ENCODE measurements at regions not wholly inside any gene's neighbourhood (a gene's known extent, or its start where the extent isn't known, plus 50 kb on each side); places are given as distances from the start of the nearest gene placed in this dataset.

DNA sequence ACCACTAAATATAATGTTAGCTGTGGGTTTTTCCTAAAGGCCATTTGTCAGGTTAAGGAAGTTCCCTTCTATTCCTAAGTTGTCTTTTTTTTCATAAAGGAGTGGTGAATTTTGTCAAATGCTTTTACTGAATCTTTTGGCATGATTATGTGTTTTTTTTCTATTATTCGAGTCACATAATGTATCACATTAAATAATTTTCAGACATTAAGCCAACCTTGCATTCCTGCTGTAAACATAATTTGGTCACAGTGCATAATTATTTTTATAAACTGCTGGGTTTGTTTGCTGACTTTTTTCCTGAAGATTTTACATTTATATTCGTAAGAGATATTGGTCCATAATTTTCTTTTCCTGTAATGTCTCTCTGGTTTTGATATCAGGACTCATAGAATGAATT is 101.8 kb upstream of the SPRED1 start:
- TF ChIP-seq, protein P1, sequence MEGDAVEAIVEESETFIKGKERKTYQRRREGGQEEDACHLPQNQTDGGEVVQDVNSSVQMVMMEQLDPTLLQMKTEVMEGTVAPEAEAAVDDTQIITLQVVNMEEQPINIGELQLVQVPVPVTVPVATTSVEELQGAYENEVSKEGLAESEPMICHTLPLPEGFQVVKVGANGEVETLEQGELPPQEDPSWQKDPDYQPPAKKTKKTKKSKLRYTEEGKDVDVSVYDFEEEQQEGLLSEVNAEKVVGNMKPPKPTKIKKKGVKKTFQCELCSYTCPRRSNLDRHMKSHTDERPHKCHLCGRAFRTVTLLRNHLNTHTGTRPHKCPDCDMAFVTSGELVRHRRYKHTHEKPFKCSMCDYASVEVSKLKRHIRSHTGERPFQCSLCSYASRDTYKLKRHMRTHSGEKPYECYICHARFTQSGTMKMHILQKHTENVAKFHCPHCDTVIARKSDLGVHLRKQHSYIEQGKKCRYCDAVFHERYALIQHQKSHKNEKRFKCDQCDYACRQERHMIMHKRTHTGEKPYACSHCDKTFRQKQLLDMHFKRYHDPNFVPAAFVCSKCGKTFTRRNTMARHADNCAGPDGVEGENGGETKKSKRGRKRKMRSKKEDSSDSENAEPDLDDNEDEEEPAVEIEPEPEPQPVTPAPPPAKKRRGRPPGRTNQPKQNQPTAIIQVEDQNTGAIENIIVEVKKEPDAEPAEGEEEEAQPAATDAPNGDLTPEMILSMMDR (IDR thresholded peaks at IDR 0.05): no peak
- no peak for TF ChIP-seq POLR2A (IDR thresholded peaks at IDR 0.05)
- no peak overlapping the region for H3K27ac ChIP-seq
- no peaks in the 10 kb centered on the region for H3K27me3 ChIP-seq
- H3K4me3 ChIP-seq: no peak overlapping the region
- no peaks in the 10 kb centered on the region for H3K9me3 ChIP-seq
- intact Hi-C loops (cut with DNase I): no loop called here
- no peaks in the 10 kb centered on the region for H3K36me3 ChIP-seq
- WGBS (ENCODE audit: insufficient coverage, low coverage, low lambda C conversion rate, missing lambda C conversion rate): 52% methylated on average over 2 of the region's 2 CpGs
- no peaks in the 10 kb centered on the region for H3K4me1 ChIP-seq
- ATAC-seq (no peak), DNase-seq (no peak)

- Histone ChIP-seq H3K9me3 (no peaks in the 10 kb centered on the region), H3K4me3 (no peak overlapping the region), H3K4me1 (no peaks in the 10 kb centered on the region), H3K27me3 (no peaks in the 10 kb centered on the region), H3K36me3 (no peaks in the 10 kb centered on the region), H3K27ac (no peak overlapping the region)
- DNase-seq (no peak), ATAC-seq (no peak)
- intact Hi-C loops (cut with DNase I): no loop called here
- TF ChIP-seq, protein P1 (IDR thresholded peaks at IDR 0.05): no peak
- TF ChIP-seq POLR2A (IDR thresholded peaks at IDR 0.05): no peak
Observed at GRCh38 chr15:38153781-38154180, 98.9 kb upstream of the SPRED1 start.

GRCh38 chr15:38154255-38154654 is 98.4 kb upstream of the SPRED1 start:
- H3K36me3 ChIP-seq: no peaks in the 10 kb centered on the region

DNA sequence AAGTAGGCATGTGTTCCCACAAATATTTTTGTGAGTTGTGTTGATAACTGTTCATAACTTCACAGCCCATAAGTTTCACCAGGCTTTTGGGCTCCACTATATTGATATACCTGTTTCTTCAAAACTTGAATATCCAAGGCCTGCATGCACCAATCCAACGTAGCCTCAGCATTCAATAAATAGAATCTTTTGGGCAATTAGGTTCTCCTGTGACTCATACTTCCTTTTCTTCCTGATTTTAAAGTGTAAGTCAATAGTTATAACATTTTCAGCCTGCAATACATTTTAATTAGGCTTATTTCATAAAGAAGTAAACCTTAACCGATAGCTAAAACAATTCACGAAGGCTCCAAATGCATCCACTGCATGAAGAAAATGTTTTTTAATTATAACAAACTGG is 97.8 kb upstream of the SPRED1 start:
- 66% methylated on average over 3 of the region's 3 CpGs for WGBS (ENCODE audit: insufficient coverage, low coverage, low lambda C conversion rate, missing lambda C conversion rate)
- no peak for ATAC-seq

More at GRCh38 chr15:38154255-38154654, 98.4 kb upstream of the SPRED1 start:
- Histone ChIP-seq H3K27me3 (no peaks in the 10 kb centered on the region), H3K4me3 (no peak overlapping the region), H3K4me1 (no peaks in the 10 kb centered on the region), H3K27ac (no peak overlapping the region), H3K9me3 (no peaks in the 10 kb centered on the region)
- intact Hi-C loops (cut with DNase I): no loop called here
- WGBS (ENCODE audit: insufficient coverage, low coverage, low lambda C conversion rate, missing lambda C conversion rate): 53% methylated on average over 1 of the region's 1 CpG
- no peak for ATAC-seq
- no peak for TF ChIP-seq POLR2A (IDR thresholded peaks at IDR 0.05)
- TF ChIP-seq, protein P1 (IDR thresholded peaks at IDR 0.05): no peak
- no peak for DNase-seq

DNA sequence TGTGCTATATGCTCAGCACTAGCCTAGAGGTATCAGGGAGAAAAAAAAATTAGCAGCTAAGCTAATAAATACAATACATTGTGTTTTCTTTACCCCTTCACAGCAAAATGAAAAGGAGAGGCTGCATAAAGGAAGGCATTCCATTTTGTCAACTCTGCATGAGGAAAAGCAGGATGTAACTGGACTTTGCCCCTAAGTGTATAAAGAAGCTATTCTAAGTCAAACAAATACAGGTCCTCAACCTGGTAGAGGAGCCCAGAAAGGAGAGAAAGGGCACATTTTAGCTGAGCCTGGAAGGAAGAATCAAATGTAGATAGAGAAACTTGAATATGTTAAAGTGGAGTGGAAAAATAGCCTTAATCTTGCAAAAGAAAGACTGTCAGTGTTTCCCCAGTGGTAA is 89.0 kb upstream of the SPRED1 start:
- Histone ChIP-seq H3K27ac (no peak overlapping the region), H3K36me3 (no peaks in the 10 kb centered on the region), H3K4me1 (no peaks in the 10 kb centered on the region), H3K27me3 (no peaks in the 10 kb centered on the region), H3K9me3 (no peaks in the 10 kb centered on the region), H3K4me3 (no peak overlapping the region)
- intact Hi-C loops (cut with DNase I): no loop called here
- TF ChIP-seq, protein P1 (IDR thresholded peaks at IDR 0.05): no peak
- DNase-seq: no peak
- no peak for ATAC-seq

More for the DNA sequence above, 97.8 kb upstream of the SPRED1 start:
- Histone ChIP-seq H3K27me3 (no peaks in the 10 kb centered on the region), H3K9me3 (no peaks in the 10 kb centered on the region), H3K4me1 (no peaks in the 10 kb centered on the region), H3K36me3 (no peaks in the 10 kb centered on the region), H3K4me3 (no peak overlapping the region), H3K27ac (no peak overlapping the region)
- no peak for DNase-seq
- intact Hi-C loops (cut with DNase I): no loop called here
- TF ChIP-seq, protein P1 (IDR thresholded peaks at IDR 0.05): no peak
- TF ChIP-seq POLR2A (IDR thresholded peaks at IDR 0.05): no peak
